SK-N-SH treated with all-trans-retinoic acid at 6 μM for 48 hours (cell line): ENCODE measurements at regions not wholly inside any gene's neighbourhood (a gene's known extent, or its start where the extent isn't known, plus 50 kb on each side); places are given as distances from the start of the nearest gene placed in this dataset.

Experiments
- ATAC-seq: fragments of 200-7000 bp; cut with Tn5 transposase; 3 replicates; pipeline ENCODE4 v1.9.1; 2020; ENCODE audit warnings: mild to moderate bottlenecking, moderate library complexity
- ARNTL ChIP-seq: fragments of 450-650 bp; formaldehyde crosslinking; IDR thresholded peaks from 2 replicates; pipeline ENCODE4 v1.5.0; 2020; ENCODE audit warnings: low read depth, mild to moderate bottlenecking, moderate library complexity, borderline replicate concordance
- BACH2 ChIP-seq: fragments of 250-450 bp; sonication (Bioruptor Pico); IDR thresholded peaks from 2 replicates; pipeline ENCODE4 v1.9.0; 2021; ENCODE audit warnings: mild to moderate bottlenecking, borderline replicate concordance
- CSDC2 ChIP-seq: fragments of 250-450 bp; sonication (Bioruptor Pico); IDR thresholded peaks from 2 replicates; pipeline ENCODE4 v1.5.0; 2020; ENCODE audit warnings: mild to moderate bottlenecking, moderate library complexity
- ESRRG ChIP-seq: fragments of 250-450 bp; sonication (Bioruptor Pico); IDR thresholded peaks from 2 replicates; pipeline ENCODE4 v1.6.1; 2021; ENCODE audit warnings: mild to moderate bottlenecking
- GLIS3 ChIP-seq: fragments of 250-450 bp; sonication (Bioruptor Pico); IDR thresholded peaks from 2 replicates; pipeline ENCODE4 v1.5.0; 2020; ENCODE audit warnings: mild to moderate bottlenecking, moderate library complexity
- ISL1 ChIP-seq: fragments of 250-450 bp; sonication (Bioruptor Pico); IDR thresholded peaks from 2 replicates; pipeline ENCODE4 v2.1.2; 2022; ENCODE audit warnings: mild to moderate bottlenecking, moderate library complexity
- OSR1 ChIP-seq: fragments of 250-450 bp; sonication (Bioruptor Pico); IDR thresholded peaks from 2 replicates; pipeline ENCODE4 v1.8.0; 2022; ENCODE audit warnings: moderate library complexity, mild to moderate bottlenecking, inconsistent platforms
- PPARA ChIP-seq: fragments of 250-450 bp; sonication (Bioruptor Pico); IDR thresholded peaks from 2 replicates; pipeline ENCODE4 v1.5.0; 2020; ENCODE audit warnings: mild to moderate bottlenecking, borderline replicate concordance
- RARB ChIP-seq: fragments of 250-450 bp; sonication (Bioruptor Pico); IDR thresholded peaks from 2 replicates; pipeline ENCODE4 v1.8.0; 2021; ENCODE audit warnings: mild to moderate bottlenecking, moderate library complexity
- TCF4 ChIP-seq: fragments of 250-450 bp; sonication (Bioruptor Pico); IDR thresholded peaks from 2 replicates; pipeline ENCODE4 v1.8.0; 2021; ENCODE audit warnings: mild to moderate bottlenecking, moderate library complexity, borderline replicate concordance
- TOX ChIP-seq: fragments of 250-450 bp; sonication (Bioruptor Pico); IDR thresholded peaks from 2 replicates; pipeline ENCODE4 v1.8.0; 2021; ENCODE audit warnings: mild to moderate bottlenecking, moderate library complexity, borderline replicate concordance
- ZFP3 ChIP-seq: fragments of 250-450 bp; sonication (Bioruptor Pico); IDR thresholded peaks from 2 replicates; pipeline ENCODE4 v1.5.0; 2020; ENCODE audit warnings: mild to moderate bottlenecking, moderate library complexity
- ZFP30 ChIP-seq: fragments of 450-650 bp; formaldehyde crosslinking; IDR thresholded peaks from 2 replicates; pipeline ENCODE4 v1.5.0; 2022; ENCODE audit warnings: mild to moderate bottlenecking, moderate library complexity
- ZNF70 ChIP-seq: fragments of 450-650 bp; formaldehyde crosslinking; IDR thresholded peaks from 2 replicates; pipeline ENCODE4 v1.5.0; 2020; ENCODE audit warnings: mild to moderate bottlenecking, moderate library complexity
- ZNF8 ChIP-seq: fragments of 450-650 bp; formaldehyde crosslinking; IDR thresholded peaks from 2 replicates; pipeline ENCODE4 v1.5.0; 2020; ENCODE audit warnings: mild to moderate bottlenecking, moderate library complexity
- TF ChIP-seq, protein P1 (sequence below): fragments of 250-450 bp; sonication (Bioruptor Pico); IDR thresholded peaks from 2 replicates; pipeline ENCODE4 v1.5.1; 2020; ENCODE audit warnings: low read depth, mild to moderate bottlenecking, moderate library complexity
- TF ChIP-seq, protein P2 (sequence below): fragments of 250-450 bp; sonication (Bioruptor Pico); IDR thresholded peaks from 2 replicates; pipeline ENCODE4 v1.8.0; 2021; ENCODE audit warnings: low read depth, mild to moderate bottlenecking, moderate library complexity, borderline replicate concordance
- TF ChIP-seq, protein P3 (sequence below): fragments of 250-450 bp; sonication (Bioruptor Pico); IDR thresholded peaks from 2 replicates; pipeline ENCODE4 v1.5.1; 2021; ENCODE audit warnings: mild to moderate bottlenecking, moderate library complexity
- TF ChIP-seq, protein P4 (sequence below): fragments of 250-450 bp; sonication (Bioruptor Pico); IDR thresholded peaks from 2 replicates; pipeline ENCODE4 v1.8.0; 2020; ENCODE audit warnings: mild to moderate bottlenecking, moderate library complexity, borderline replicate concordance
- TF ChIP-seq, protein P5 (sequence below): fragments of 250-450 bp; sonication (Bioruptor Pico); IDR thresholded peaks from 2 replicates; pipeline ENCODE4 v1.5.0; 2020; ENCODE audit warnings: mild to moderate bottlenecking, moderate library complexity

DNA sequence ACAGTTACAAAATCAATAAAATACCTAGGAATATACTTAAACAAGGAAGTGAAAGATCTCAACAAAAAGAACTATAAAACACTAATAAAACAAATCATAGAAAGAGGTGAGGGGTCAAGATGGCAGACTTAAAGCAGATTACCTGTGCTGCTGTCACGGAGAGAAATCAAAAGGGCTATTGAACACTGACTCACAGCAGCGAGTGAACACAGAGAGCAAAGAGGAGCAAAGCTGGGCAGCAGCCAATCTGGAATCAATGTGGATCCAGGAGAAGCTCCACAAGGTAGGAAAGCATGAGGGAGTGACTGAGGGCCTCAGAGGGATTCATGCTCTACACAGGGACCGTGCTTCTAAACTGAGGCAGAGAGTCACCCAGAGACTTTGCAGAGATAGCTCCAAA, 562.0 kb upstream of the SEMA3D start:
- no peak for ATAC-seq
- no peak for TF ChIP-seq ISL1 (CRISPR knock-in tag)
- TF ChIP-seq, protein P1, sequence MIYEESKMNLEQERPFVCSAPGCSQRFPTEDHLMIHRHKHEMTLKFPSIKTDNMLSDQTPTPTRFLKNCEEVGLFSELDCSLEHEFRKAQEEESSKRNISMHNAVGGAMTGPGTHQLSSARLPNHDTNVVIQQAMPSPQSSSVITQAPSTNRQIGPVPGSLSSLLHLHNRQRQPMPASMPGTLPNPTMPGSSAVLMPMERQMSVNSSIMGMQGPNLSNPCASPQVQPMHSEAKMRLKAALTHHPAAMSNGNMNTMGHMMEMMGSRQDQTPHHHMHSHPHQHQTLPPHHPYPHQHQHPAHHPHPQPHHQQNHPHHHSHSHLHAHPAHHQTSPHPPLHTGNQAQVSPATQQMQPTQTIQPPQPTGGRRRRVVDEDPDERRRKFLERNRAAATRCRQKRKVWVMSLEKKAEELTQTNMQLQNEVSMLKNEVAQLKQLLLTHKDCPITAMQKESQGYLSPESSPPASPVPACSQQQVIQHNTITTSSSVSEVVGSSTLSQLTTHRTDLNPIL (CRISPR knock-in tag): no peak
- TF ChIP-seq, protein P2, sequence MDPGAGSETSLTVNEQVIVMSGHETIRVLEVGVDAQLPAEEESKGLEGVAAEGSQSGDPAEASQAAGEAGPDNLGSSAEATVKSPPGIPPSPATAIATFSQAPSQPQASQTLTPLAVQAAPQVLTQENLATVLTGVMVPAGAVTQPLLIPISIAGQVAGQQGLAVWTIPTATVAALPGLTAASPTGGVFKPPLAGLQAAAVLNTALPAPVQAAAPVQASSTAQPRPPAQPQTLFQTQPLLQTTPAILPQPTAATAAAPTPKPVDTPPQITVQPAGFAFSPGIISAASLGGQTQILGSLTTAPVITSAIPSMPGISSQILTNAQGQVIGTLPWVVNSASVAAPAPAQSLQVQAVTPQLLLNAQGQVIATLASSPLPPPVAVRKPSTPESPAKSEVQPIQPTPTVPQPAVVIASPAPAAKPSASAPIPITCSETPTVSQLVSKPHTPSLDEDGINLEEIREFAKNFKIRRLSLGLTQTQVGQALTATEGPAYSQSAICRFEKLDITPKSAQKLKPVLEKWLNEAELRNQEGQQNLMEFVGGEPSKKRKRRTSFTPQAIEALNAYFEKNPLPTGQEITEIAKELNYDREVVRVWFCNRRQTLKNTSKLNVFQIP (CRISPR knock-in tag): no peak
- no peak for TF ChIP-seq TOX
- no peak for TF ChIP-seq CSDC2 (CRISPR knock-in tag)
- no peak for TF ChIP-seq TCF4 (CRISPR knock-in tag)
- TF ChIP-seq ESRRG (CRISPR knock-in tag): no peak

DNA sequence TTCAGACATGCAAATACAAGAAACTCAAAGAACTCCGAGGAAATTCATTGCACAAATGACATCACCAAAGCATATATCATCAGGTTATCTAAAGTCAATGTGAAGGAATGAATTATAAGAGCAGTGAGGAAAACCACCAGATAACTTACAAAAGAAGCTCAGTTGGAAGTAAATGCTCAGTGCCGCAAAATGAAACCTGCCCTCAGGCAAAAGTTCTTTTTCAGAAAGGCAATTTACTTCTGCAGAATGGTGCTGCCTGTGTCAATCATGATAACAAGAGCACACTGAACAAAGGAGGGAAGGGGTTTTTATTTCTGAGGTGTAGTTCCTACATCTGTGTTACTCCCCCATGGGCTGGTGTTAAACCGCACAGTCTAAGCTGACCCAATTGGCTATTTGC, 550.6 kb upstream of the SEMA3D start:
- no peak for TF ChIP-seq OSR1 (CRISPR knock-in tag)
- TF ChIP-seq PPARA: no peak
- TF ChIP-seq RARB: no peak
- TF ChIP-seq, protein P3, sequence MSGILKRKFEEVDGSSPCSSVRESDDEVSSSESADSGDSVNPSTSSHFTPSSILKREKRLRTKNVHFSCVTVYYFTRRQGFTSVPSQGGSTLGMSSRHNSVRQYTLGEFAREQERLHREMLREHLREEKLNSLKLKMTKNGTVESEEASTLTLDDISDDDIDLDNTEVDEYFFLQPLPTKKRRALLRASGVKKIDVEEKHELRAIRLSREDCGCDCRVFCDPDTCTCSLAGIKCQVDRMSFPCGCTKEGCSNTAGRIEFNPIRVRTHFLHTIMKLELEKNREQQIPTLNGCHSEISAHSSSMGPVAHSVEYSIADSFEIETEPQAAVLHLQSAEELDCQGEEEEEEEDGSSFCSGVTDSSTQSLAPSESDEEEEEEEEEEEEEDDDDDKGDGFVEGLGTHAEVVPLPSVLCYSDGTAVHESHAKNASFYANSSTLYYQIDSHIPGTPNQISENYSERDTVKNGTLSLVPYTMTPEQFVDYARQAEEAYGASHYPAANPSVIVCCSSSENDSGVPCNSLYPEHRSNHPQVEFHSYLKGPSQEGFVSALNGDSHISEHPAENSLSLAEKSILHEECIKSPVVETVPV (CRISPR knock-in tag): no peak
- TF ChIP-seq ZNF8 (CRISPR knock-in tag): no peak
- TF ChIP-seq TOX: no peak
- no peak for TF ChIP-seq ISL1 (CRISPR knock-in tag)
- TF ChIP-seq ZNF70 (CRISPR knock-in tag): no peak
- TF ChIP-seq, protein P2 (CRISPR knock-in tag): no peak
- no peak for TF ChIP-seq ARNTL (CRISPR knock-in tag)
- TF ChIP-seq, protein P4, sequence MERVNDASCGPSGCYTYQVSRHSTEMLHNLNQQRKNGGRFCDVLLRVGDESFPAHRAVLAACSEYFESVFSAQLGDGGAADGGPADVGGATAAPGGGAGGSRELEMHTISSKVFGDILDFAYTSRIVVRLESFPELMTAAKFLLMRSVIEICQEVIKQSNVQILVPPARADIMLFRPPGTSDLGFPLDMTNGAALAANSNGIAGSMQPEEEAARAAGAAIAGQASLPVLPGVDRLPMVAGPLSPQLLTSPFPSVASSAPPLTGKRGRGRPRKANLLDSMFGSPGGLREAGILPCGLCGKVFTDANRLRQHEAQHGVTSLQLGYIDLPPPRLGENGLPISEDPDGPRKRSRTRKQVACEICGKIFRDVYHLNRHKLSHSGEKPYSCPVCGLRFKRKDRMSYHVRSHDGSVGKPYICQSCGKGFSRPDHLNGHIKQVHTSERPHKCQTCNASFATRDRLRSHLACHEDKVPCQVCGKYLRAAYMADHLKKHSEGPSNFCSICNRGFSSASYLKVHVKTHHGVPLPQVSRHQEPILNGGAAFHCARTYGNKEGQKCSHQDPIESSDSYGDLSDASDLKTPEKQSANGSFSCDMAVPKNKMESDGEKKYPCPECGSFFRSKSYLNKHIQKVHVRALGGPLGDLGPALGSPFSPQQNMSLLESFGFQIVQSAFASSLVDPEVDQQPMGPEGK (CRISPR knock-in tag): no peak
- no peak for ATAC-seq

DNA sequence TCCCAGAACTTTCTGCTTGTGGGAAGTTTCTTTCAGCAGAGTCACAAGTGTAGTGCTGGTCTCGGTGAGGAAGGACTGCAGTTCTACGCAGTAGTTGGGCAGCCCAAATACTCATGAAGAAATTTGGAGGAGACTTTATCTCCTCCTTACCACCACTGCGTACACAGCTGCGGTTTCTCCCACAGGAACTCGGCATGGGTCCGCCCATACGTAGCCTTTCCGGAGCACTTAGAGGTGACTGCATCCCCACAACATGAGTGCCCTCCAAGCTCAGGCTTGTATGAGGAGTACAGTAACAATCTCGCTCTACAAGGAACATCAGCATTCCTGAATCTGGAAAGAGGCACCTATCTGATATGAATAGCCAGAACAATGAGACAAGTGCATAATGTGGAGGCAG, 549.2 kb upstream of the SEMA3D start:
- no peak for TF ChIP-seq ZFP3 (CRISPR knock-in tag)
- TF ChIP-seq, protein P5, sequence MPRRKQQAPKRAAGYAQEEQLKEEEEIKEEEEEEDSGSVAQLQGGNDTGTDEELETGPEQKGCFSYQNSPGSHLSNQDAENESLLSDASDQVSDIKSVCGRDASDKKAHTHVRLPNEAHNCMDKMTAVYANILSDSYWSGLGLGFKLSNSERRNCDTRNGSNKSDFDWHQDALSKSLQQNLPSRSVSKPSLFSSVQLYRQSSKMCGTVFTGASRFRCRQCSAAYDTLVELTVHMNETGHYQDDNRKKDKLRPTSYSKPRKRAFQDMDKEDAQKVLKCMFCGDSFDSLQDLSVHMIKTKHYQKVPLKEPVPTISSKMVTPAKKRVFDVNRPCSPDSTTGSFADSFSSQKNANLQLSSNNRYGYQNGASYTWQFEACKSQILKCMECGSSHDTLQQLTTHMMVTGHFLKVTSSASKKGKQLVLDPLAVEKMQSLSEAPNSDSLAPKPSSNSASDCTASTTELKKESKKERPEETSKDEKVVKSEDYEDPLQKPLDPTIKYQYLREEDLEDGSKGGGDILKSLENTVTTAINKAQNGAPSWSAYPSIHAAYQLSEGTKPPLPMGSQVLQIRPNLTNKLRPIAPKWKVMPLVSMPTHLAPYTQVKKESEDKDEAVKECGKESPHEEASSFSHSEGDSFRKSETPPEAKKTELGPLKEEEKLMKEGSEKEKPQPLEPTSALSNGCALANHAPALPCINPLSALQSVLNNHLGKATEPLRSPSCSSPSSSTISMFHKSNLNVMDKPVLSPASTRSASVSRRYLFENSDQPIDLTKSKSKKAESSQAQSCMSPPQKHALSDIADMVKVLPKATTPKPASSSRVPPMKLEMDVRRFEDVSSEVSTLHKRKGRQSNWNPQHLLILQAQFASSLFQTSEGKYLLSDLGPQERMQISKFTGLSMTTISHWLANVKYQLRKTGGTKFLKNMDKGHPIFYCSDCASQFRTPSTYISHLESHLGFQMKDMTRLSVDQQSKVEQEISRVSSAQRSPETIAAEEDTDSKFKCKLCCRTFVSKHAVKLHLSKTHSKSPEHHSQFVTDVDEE (CRISPR knock-in tag): no peak
- TF ChIP-seq ZFP30 (CRISPR knock-in tag): no peak
- TF ChIP-seq RARB: no peak
- TF ChIP-seq BACH2 (CRISPR knock-in tag): no peak
- TF ChIP-seq GLIS3 (CRISPR knock-in tag): no peak
- TF ChIP-seq CSDC2 (CRISPR knock-in tag): no peak
- no peak for TF ChIP-seq ZNF8 (CRISPR knock-in tag)
- TF ChIP-seq, protein P3 (CRISPR knock-in tag): no peak
- TF ChIP-seq ARNTL (CRISPR knock-in tag): no peak
- TF ChIP-seq ISL1 (CRISPR knock-in tag): no peak
- TF ChIP-seq TOX: no peak
- no peak for TF ChIP-seq TCF4 (CRISPR knock-in tag)
- TF ChIP-seq OSR1 (CRISPR knock-in tag): no peak
- TF ChIP-seq, protein P1 (CRISPR knock-in tag): no peak
- TF ChIP-seq PPARA: no peak
- no peak for ATAC-seq
